SHP77 (cell line): ENCODE measurements at regions not wholly inside any gene's neighbourhood (a gene's known extent, or its start where the extent isn't known, plus 50 kb on each side); places are given as distances from the start of the nearest gene placed in this dataset.
A peak's percentile ranks its signal among the peaks of the same experiment; 100 is the strongest.

Experiments used
- DNase-seq, 2 experiments: peaks; one replicate each; lab custom pipeline; 2025; lab: John Stamatoyannopoulos, UW

DNA sequence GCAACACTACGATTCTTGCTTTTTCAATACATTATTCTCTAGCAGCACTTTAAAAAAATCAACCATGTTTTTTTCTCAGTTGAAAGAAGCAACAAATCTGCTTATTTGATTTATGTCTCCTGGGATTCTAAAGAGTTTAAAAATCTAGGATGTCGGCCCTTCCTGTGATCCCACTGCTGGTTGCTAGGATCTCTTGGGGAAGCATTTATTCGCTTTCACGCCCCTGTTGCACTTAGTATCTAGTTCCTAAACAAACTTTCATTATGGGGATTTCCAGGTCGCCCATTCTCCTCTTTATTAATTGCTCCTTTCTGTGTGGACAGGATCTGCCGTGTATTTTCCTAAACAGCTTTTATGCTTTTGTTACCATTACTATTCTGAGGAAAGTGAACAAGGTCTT, 313.5 kb downstream of the AGTPBP1 start:
- no peak for DNase-seq

GRCh38 chr9:85427772-85428171, 314.0 kb downstream of the AGTPBP1 start:
- DNase-seq = no peak

DNA sequence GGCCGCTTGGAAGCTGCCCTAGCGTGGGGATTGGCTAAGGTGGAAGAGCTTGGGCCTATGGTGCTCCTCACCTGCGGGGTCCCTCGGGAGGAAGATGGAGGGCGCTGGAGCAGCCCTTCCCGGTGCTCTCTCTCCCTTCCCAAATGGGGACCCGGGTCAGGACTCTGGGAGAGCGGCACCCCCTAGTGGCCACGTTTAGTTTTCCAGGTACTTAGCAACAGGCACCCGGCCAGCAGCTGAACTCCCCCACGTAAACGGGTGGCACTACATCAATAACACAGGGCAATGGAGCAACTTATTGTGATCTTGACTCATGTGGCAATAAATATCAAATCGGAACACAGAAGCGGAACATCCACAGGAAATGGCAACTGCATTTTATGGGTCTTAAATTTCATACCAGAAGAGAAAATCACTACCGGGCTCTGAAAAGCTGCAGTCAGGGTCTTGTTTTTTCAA, 316.6 kb downstream of the AGTPBP1 start:
- DNase-seq = peak; percentile 11 to 39

DNA sequence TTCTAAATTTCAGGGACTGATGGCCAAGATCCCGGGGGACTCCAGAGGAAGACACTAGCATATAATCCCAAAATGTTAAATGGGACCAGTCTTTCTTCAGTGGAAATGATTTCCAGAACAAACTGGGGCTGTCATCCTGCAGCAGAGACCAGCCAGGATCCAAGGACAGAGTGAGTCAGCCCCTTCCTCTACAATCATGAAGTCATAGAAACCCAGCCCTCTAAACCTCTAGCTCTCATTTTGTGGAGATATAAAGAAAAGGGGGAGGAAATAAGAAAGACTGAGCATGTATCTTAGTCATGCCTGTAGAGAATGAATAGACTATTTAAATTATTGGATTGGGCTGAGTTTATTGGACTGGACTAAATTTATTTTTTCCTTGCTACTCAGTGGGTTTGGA, 318.3 kb downstream of the AGTPBP1 start:
- DNase-seq = no peak

DNA sequence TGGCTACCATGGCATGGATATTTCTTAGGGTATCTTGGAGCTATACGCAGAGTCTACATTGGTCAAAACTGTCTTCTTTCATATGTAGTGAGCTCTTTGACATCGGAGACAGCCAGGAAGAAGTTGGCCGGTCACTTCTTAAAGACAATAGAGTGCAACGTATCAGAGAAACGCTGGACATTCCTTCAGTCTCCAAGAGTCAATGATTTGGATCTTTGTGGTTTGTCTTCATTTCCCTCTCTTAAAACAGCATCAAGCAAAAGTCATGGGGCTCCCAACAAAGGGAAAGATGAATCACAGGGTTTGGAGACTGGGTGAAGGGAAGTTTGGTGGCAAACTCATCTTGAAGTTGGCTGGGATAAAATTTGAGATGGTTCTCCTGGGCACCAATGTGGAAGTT, 320.1 kb downstream of the AGTPBP1 start:
- no peak for DNase-seq

DNA sequence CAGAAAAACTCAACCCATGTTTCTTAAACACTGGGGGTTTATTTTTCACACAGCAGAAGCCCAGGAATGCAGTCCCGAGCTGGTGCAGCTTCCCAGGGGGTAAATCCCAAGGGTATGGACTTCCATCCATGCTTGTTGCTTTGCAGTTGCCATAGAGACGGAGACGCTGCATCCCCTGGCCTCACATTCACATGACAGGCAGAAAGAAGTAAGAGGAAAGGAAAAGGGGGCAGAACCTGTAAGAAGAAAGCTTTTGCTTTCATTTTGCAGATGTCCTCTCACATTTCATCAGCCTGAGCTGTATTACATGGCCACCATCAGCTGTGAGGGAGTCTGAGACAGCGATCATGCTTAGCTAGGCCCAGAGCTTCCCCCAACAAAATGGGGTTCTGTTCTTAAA, 321.0 kb downstream of the AGTPBP1 start:
- no peak for DNase-seq

DNA sequence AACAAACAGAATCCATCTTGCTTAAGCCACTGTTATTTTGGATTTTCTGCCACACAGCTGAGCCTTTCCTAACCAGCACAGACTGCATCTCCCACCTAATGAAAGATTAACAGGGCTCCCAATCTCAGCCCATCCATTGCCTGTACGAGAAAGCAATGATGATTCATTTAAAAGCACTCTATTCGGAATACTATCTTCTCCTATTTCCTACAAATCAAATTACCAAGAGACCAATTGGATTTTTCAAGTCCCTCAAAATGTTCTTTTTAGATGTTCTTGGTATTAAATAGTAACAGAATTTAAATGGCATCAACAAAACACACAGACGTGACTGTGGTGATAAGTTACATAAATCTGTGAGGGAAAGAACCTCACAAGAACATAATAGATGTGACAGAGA, 324.1 kb downstream of the AGTPBP1 start:
- no peak for DNase-seq

GRCh38 chr9:85416715-85417114, 325.0 kb downstream of the AGTPBP1 start:
- DNase-seq = no peak

DNA sequence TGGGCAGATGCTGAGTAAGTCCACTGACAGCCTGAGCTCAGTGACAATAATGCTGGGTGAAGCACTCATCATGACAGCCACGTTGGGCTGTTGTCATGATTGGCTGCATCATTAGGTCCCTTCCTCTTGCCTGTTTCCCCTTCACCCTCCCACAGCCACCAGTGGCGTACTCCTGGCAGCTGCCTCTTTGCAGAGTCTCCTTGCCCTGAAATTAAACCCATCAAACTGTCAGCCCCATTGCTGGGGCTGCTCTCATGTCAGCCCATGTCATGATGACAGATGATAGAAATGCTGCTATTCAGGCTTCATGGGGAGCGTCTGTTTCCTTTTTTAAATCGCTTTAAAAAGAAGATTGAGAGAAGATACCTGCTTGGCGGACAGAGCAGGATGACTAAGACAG, 327.4 kb downstream of the AGTPBP1 start:
- DNase-seq = no peak

DNA sequence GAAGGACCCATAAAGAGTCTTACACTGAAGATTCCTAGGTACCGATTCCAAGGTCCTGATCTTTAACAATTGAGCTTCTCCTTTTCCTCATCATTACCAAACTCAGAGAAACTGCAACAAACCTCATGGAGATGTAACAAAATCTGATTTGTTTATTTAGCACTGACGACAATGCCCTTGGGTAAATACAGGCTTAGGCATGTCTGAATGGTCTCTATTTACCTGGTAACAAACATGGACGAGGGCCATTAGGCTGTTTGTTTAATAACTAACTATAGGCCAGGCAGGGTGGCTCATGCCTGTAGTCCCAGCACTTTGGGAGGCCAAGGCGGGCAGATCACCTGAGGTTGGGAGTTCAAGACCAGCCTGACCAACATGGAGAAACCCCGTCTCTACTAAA, 333.3 kb downstream of the AGTPBP1 start:
- DNase-seq = peak; percentile 6 to 8

GRCh38 chr9:85405566-85405950, 336.2 kb downstream of the AGTPBP1 start:
- no peak for DNase-seq

- DNase-seq = no peak
These were observed 336.7 kb downstream of the AGTPBP1 start for GRCh38 chr9:85404911-85405565.

- no peak for DNase-seq
These were observed 339.2 kb downstream of the AGTPBP1 start for GRCh38 chr9:85402551-85402950.

DNA sequence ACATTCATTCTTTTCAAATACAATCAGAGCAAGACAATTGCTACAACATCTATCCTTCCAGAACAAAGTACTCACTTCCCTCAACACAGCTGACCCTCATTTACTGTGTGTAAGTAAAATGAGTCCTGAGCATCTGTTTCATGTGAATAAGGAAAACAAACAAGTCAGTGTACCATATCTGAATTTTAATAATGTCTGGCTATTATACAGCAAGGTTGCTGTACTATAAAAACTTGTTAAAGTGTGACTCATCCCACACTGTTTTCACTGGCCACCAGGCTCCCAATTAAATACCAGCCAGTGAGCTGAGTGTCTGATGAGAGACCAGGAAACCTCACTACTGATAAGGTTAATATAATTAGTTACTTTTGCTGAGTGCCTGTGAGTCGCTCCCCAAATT, 339.8 kb downstream of the AGTPBP1 start:
- no peak for DNase-seq

- no peak for DNase-seq
These were observed 344.7 kb downstream of the AGTPBP1 start for GRCh38 chr9:85397005-85397404.

DNA sequence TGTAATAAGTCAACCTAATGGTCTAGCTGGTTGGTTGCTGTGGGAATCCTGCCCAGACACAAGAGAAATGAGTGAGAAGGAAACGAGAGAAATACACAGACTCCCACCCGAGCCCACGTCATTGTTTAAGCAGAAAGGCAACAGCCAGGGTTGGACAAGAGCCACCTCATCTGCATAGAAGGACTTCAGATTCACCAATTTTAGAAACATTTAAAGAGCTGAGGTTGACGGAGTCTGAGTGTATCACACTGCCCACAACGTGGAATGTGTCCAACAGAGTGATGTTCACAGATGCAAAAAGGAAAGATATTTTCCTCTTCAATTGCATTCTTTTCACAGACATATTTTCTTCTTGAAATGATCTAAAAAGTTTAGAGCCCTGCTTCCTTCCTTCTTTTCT, 349.5 kb downstream of the AGTPBP1 start:
- no peak for DNase-seq

DNA sequence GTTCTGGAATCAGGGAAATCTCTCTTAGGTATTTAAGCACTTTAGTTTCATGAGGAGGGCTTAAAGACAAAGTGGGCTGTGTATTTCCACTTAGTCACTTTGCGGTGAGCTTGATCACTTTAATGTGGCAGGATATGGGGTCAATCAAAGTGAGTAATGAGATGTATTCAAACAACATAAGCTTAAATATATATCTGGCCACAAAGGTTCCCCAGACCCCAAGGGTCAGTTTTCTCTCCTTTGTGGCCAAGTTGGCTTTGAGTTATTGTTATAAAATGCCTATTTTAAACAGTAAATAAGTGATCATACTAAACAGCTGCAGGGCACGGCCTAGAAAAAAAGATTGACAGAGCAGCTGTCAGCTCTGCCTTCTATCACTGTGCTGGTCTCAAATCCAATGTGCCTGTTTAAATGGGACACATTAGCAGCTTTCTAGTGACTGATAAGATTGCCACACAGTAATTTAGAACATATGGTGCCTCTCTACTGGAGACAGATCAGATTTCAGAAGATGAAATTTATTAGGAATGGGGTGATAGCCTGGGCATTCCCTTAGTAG, 363.9 kb downstream of the AGTPBP1 start:
- no peak for DNase-seq

GRCh38 chr9:85368781-85369180, 373.0 kb downstream of the AGTPBP1 start:
- DNase-seq = no peak

DNA sequence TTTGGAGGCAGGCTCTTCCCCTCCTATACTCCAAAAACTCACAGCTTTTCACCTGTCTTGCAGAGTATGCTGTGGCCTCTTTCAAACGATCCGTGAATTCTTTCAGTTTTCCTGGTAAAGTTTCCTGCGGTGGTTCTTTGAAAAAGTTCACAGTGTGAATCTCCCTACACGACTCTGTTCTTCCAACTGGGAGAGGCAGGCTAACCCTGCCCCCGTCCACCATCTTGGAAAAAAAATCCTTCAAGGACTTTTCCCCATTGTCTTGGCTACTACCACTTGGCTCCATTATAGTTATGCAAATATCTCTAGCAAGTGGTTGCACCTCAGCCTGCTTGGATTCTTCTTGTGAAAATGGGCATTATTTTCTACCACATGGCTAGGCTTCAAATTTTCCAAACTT, 382.6 kb downstream of the AGTPBP1 start:
- no peak for DNase-seq

GRCh38 chr9:85349046-85349445, 392.7 kb downstream of the AGTPBP1 start:
- no peak for DNase-seq

DNA sequence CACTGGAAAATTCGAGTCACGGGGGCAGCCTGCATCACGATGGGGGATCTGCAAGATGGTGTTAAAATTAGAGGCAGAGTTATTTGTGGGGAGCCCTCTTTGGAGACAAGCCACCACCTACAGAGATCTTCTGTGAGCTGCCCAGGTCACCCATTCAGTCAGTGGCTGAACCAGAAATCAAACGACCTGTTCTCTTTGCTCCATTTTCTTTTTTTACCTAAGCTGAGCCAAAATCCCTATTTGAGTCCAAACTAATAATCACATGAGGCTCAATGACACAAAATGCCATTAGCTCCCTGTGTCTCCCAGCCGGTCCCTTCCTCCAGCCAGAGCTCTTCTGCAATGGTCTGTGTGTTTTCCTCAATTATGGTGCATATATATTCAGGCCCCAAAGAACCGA, 394.2 kb downstream of the AGTPBP1 start:
- no peak for DNase-seq

DNA sequence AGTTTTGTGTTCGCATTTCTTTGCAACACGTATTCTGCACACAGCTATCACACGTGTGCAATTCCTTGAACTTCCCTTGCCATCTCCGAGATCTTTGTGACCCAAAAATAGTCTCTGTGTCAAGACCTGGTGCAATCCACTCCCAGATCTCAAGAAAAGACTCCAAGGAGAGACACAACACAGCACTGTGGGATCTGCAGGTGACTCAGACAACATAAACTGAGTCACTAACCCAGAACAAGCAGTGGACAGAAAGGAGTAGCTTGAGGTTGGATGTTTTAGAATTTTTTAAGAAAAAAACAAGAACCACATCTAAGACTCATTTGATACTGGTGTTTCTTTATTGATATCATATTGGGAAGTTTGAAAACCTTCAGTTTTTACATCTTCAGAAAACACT, 396.9 kb downstream of the AGTPBP1 start:
- no peak for DNase-seq

GRCh38 chr9:85339338-85339737, 402.4 kb downstream of the AGTPBP1 start:
- DNase-seq = no peak

DNA sequence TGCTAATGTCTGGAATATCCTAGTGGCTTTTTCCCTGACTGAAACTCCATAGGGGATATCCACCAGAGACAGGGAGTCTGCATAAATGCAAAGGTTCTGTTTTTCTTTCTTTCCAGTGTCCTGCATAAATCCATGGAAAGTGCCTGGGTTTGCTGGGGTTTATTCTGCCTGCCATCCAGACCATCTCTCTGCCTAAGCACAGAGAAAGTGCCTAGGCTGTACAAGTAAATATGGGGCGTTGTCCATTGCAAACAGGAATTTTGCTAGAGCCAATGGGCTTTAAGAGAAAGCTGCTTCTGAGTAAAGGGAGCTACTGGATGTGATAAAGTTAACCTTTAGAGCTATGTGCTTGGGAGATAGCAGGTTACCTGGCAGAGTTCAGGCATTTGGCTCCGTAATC, 407.5 kb downstream of the AGTPBP1 start:
- no peak for DNase-seq
